ENCODE measurements at regions not wholly inside any gene's neighbourhood (a gene's known extent, or its start where the extent isn't known, plus 50 kb on each side); places are given as distances from the start of the nearest gene placed in this dataset.
"Not testable (repeated sequence)": the region's sequence is repeated elsewhere in the genome, so short reads cannot be mapped to it uniquely, and the experiment has no call there.

DNA sequence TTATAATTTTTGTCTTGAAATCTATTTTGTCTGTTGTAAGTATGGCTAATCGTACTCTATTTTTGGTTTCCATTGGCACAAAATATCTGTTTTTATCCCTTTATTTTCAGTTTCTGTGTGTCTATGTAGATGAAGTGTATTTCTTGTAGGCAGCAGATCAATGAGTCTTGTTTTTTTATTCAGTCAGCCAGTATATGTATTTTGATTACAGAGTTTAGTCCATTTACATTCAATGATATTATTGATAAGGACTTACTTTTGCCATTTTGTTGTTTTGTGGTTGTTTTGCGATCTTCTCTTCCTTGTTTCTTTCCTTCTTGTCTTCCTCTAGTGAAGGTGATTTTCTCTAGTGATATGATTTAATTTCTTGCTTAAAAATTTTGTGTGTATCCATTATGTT is 336.3 kb upstream of the SPRY2 start:
- no peaks in the 10 kb centered on the region for H3K27me3 ChIP-seq
- H3K79me2 ChIP-seq, result no peaks in the 10 kb centered on the region
- no peak overlapping the region for H3K4me2 ChIP-seq
- TF ChIP-seq, protein P1, sequence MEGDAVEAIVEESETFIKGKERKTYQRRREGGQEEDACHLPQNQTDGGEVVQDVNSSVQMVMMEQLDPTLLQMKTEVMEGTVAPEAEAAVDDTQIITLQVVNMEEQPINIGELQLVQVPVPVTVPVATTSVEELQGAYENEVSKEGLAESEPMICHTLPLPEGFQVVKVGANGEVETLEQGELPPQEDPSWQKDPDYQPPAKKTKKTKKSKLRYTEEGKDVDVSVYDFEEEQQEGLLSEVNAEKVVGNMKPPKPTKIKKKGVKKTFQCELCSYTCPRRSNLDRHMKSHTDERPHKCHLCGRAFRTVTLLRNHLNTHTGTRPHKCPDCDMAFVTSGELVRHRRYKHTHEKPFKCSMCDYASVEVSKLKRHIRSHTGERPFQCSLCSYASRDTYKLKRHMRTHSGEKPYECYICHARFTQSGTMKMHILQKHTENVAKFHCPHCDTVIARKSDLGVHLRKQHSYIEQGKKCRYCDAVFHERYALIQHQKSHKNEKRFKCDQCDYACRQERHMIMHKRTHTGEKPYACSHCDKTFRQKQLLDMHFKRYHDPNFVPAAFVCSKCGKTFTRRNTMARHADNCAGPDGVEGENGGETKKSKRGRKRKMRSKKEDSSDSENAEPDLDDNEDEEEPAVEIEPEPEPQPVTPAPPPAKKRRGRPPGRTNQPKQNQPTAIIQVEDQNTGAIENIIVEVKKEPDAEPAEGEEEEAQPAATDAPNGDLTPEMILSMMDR (IDR thresholded peaks at IDR 0.05; ENCODE audit: poor library complexity), result no peak
- TF ChIP-seq EZH2phosphoT487 (IDR thresholded peaks at IDR 0.05; ENCODE audit: low read depth, severe bottlenecking, unreplicated experiment), result no peak
- no peak for TF ChIP-seq EZH2 (IDR thresholded peaks at IDR 0.05; ENCODE audit: borderline replicate concordance)
- H2AFZ ChIP-seq, result no peak overlapping the region
- 94% methylated on average over 2 of the region's 2 CpGs for WGBS (ENCODE audit: low lambda C conversion rate, missing lambda C conversion rate)
- H3K9me2 ChIP-seq (replicated peaks; ENCODE audit: insufficient read depth), result no peaks in the 10 kb centered on the region
- no peaks in the 10 kb centered on the region for H3K4me1 ChIP-seq (ENCODE audit: insufficient read depth)
- no peak for DNase-seq (ENCODE audit: low spot score)
- H4K20me1 ChIP-seq (ENCODE audit: insufficient read depth, poor library complexity, severe bottlenecking), result no peaks in the 10 kb centered on the region
- no peak overlapping the region for H3K27ac ChIP-seq
- H3K4me3 ChIP-seq, result no peak overlapping the region
- no peaks in the 10 kb centered on the region for H3K9me3 ChIP-seq (ENCODE audit: low read depth)
- H3K36me3 ChIP-seq (replicated peaks; ENCODE audit: insufficient read depth, low read depth), result no peaks in the 10 kb centered on the region

DNA sequence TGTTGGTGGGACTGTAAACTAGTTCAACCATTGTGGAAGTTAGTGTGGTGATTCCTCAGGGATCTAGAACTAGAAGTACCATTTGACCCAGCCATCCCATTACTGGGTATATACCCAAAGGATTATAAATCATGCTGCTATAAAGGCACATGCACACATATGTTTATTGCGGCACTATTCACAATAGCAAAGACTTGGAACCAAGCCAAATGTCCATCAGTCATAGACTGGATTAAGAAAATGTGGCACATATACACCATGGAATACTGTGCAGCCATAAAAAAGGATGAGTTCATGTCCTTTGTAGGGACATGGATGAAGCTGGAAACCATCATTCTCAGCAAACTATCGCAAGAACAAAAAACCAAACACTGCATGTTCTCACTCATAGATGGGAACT is 334.5 kb upstream of the SPRY2 start:
- not testable (repeated sequence) for H4K20me1 ChIP-seq (ENCODE audit: insufficient read depth, poor library complexity, severe bottlenecking); H3K27me3 ChIP-seq; H3K4me2 ChIP-seq; H3K36me3 ChIP-seq (replicated peaks; ENCODE audit: insufficient read depth, low read depth); H3K4me1 ChIP-seq (ENCODE audit: insufficient read depth); H3K79me2 ChIP-seq; DNase-seq (ENCODE audit: low spot score); H3K9me3 ChIP-seq (ENCODE audit: low read depth); H3K4me3 ChIP-seq; H3K9me2 ChIP-seq (replicated peaks; ENCODE audit: insufficient read depth); H2AFZ ChIP-seq; H3K27ac ChIP-seq
- WGBS (ENCODE audit: low lambda C conversion rate, missing lambda C conversion rate), result 83% methylated on average over 2 of the region's 2 CpGs

DNA sequence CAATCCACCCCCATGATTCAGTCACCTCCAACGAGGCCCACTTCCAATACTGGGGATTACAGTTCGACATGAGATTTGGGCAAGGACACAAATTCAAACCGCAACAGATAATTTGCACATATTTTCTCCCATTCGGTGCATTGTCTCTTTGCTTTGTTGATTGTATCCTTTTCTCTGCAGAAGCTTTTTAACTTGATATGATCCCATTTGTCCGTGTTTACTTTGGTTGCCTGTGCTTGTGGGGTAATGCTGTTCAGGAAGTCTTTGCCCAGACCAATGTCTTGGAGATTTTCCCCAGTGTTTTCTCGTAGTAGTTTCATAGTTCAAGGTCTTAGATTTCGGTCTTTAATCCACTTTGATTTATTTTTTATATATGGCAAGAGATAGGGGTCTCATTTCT is 330.8 kb upstream of the SPRY2 start:
- Histone ChIP-seq H3K9me3 (ENCODE audit: low read depth) (no peaks in the 10 kb centered on the region), H3K27ac (no peak overlapping the region), H4K20me1 (ENCODE audit: insufficient read depth, poor library complexity, severe bottlenecking) (no peaks in the 10 kb centered on the region), H3K4me1 (ENCODE audit: insufficient read depth) (no peaks in the 10 kb centered on the region), H3K79me2 (no peaks in the 10 kb centered on the region), H3K36me3 (replicated peaks; ENCODE audit: insufficient read depth, low read depth) (no peaks in the 10 kb centered on the region), H3K27me3 (no peaks in the 10 kb centered on the region), H3K9me2 (replicated peaks; ENCODE audit: insufficient read depth) (no peaks in the 10 kb centered on the region), H2AFZ (no peak overlapping the region), H3K4me3 (no peak overlapping the region), H3K4me2 (no peak overlapping the region)
- no peak for DNase-seq (ENCODE audit: low spot score)
- TF ChIP-seq EZH2phosphoT487 (IDR thresholded peaks at IDR 0.05; ENCODE audit: low read depth, severe bottlenecking, unreplicated experiment), result no peak
- TF ChIP-seq EZH2 (IDR thresholded peaks at IDR 0.05; ENCODE audit: borderline replicate concordance), result no peak
- TF ChIP-seq, protein P1 (IDR thresholded peaks at IDR 0.05; ENCODE audit: poor library complexity), result no peak
- WGBS (ENCODE audit: low lambda C conversion rate, missing lambda C conversion rate), result 93% methylated on average over 7 of the region's 7 CpGs

DNA sequence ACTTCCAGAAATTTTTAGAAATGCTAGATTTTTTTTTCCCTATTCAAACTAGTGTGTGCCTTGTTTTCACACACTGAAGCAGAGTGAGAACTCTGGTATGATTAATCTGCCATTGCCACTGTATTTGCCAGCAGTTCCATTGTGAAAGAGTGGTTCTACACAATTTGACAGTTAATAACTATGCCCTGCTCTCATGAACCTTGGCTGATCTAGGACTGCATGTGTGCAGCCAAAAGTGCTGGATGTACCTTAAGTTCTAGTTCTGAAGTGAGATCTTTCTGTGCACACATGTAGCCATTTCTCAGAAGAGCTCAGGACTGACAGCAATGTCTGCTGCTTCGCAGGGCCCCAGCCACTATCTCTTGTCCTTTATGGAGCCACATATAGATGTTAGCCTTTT is 328.2 kb upstream of the SPRY2 start:
- Histone ChIP-seq H3K4me2 (no peak overlapping the region), H3K9me2 (replicated peaks; ENCODE audit: insufficient read depth) (no peaks in the 10 kb centered on the region), H2AFZ (no peak overlapping the region), H3K36me3 (replicated peaks; ENCODE audit: insufficient read depth, low read depth) (no peaks in the 10 kb centered on the region), H3K27me3 (no peaks in the 10 kb centered on the region), H3K9me3 (ENCODE audit: low read depth) (no peaks in the 10 kb centered on the region), H3K4me3 (no peak overlapping the region), H3K4me1 (ENCODE audit: insufficient read depth) (no peaks in the 10 kb centered on the region), H3K79me2 (no peaks in the 10 kb centered on the region), H3K27ac (no peak overlapping the region), H4K20me1 (ENCODE audit: insufficient read depth, poor library complexity, severe bottlenecking) (no peaks in the 10 kb centered on the region)
- WGBS (ENCODE audit: low lambda C conversion rate, missing lambda C conversion rate), result 92% methylated on average over 1 of the region's 1 CpG
- DNase-seq (ENCODE audit: low spot score), result no peak
- TF ChIP-seq, protein P1 (IDR thresholded peaks at IDR 0.05; ENCODE audit: poor library complexity), result no peak
- TF ChIP-seq EZH2 (IDR thresholded peaks at IDR 0.05; ENCODE audit: borderline replicate concordance), result no peak

Data from hepatocyte (in vitro differentiated cells).